ENCODE measurements at regions not wholly inside any gene's neighbourhood (a gene's known extent, or its start where the extent isn't known, plus 50 kb on each side); places are given as distances from the start of the nearest gene placed in this dataset.

GRCh38 chr4:34010751-34011519 is 2233.4 kb downstream of the ARAP2 start:
- intact Hi-C loops (cut with DNase I): no loop called here
- no peak for ATAC-seq

GRCh38 chr4:34035225-34035624 is 2209.1 kb downstream of the ARAP2 start:
- no peak for DNase-seq (ENCODE audit: low spot score)
- intact Hi-C loops (cut with DNase I): no loop called here
- ATAC-seq: no peak

More at GRCh38 chr4:34010751-34011519, 2233.4 kb downstream of the ARAP2 start:
- DNase-seq (ENCODE audit: low spot score): no peak

- no peak for DNase-seq (ENCODE audit: low spot score)
- intact Hi-C loops (cut with DNase I): no loop called here
- no peak for ATAC-seq
These were observed 2207.0 kb downstream of the ARAP2 start for GRCh38 chr4:34037280-34037679.

GRCh38 chr4:34039766-34040165 is 2204.5 kb downstream of the ARAP2 start:
- no peak for DNase-seq (ENCODE audit: low spot score)
- ATAC-seq: no peak

GRCh38 chr4:34043131-34043530 is 2201.2 kb downstream of the ARAP2 start:
- intact Hi-C loops (cut with DNase I): no loop called here
- ATAC-seq (no peak), DNase-seq (ENCODE audit: low spot score) (no peak)

More at GRCh38 chr4:34039766-34040165, 2204.5 kb downstream of the ARAP2 start:
- intact Hi-C loops (cut with DNase I): no loop called here

GRCh38 chr4:34046580-34046979 is 2197.7 kb downstream of the ARAP2 start:
- no peak for ATAC-seq

GRCh38 chr4:34047363-34047762 is 2197.0 kb downstream of the ARAP2 start:
- intact Hi-C loops (cut with DNase I): no loop called here
- ATAC-seq (no peak), DNase-seq (ENCODE audit: low spot score) (no peak)

More at GRCh38 chr4:34046580-34046979, 2197.7 kb downstream of the ARAP2 start:
- intact Hi-C loops (cut with DNase I): no loop called here
- DNase-seq (ENCODE audit: low spot score): no peak

GRCh38 chr4:34066126-34066525 is 2178.2 kb downstream of the ARAP2 start:
- ATAC-seq (no peak), DNase-seq (ENCODE audit: low spot score) (no peak)
- intact Hi-C loops (cut with DNase I): no loop called here

- intact Hi-C loops (cut with DNase I): no loop called here
- ATAC-seq: no peak
- DNase-seq (ENCODE audit: low spot score): no peak
These were observed 2152.9 kb downstream of the ARAP2 start for GRCh38 chr4:34091451-34091850.

- intact Hi-C loops (cut with DNase I): no loop called here
- no peak for DNase-seq (ENCODE audit: low spot score)
- ATAC-seq: no peak
These were observed 2150.2 kb downstream of the ARAP2 start for GRCh38 chr4:34094114-34094513.

- intact Hi-C loops (cut with DNase I): no loop called here
- ATAC-seq: no peak
- DNase-seq (ENCODE audit: low spot score): no peak
These were observed 2139.0 kb downstream of the ARAP2 start for GRCh38 chr4:34105311-34105710.

GRCh38 chr4:34108391-34108790 is 2135.9 kb downstream of the ARAP2 start:
- intact Hi-C loops (cut with DNase I): no loop called here
- DNase-seq (ENCODE audit: low spot score) (no peak), ATAC-seq (no peak)

- intact Hi-C loops (cut with DNase I): no loop called here
- ATAC-seq (no peak), DNase-seq (ENCODE audit: low spot score) (no peak)
These were observed 2131.7 kb downstream of the ARAP2 start for GRCh38 chr4:34112573-34112972.

- intact Hi-C loops (cut with DNase I): no loop called here
- no peak for ATAC-seq
- DNase-seq (ENCODE audit: low spot score): no peak
These were observed 2105.9 kb downstream of the ARAP2 start for GRCh38 chr4:34138385-34138784.

- DNase-seq (ENCODE audit: low spot score) (no peak), ATAC-seq (no peak)
- intact Hi-C loops (cut with DNase I): no loop called here
These were observed 2105.0 kb downstream of the ARAP2 start for GRCh38 chr4:34139346-34139745.

GRCh38 chr4:34148322-34148908 is 2095.9 kb downstream of the ARAP2 start:
- ATAC-seq: no peak
- DNase-seq (ENCODE audit: low spot score): no peak
- intact Hi-C loops (cut with DNase I): no loop called here

- no peak for DNase-seq (ENCODE audit: low spot score)
- ATAC-seq: no peak
- intact Hi-C loops (cut with DNase I): no loop called here
These were observed 2086.8 kb downstream of the ARAP2 start for GRCh38 chr4:34157547-34157946.

- intact Hi-C loops (cut with DNase I): no loop called here
These were observed 2085.4 kb downstream of the ARAP2 start for GRCh38 chr4:34158878-34159277.

GRCh38 chr4:34170946-34171345 is 2073.4 kb downstream of the ARAP2 start:
- no peak for DNase-seq (ENCODE audit: low spot score)
- intact Hi-C loops (cut with DNase I): no loop called here
- no peak for ATAC-seq

More at GRCh38 chr4:34158878-34159277, 2085.4 kb downstream of the ARAP2 start:
- no peak for ATAC-seq
- no peak for DNase-seq (ENCODE audit: low spot score)

GRCh38 chr4:34176609-34177008 is 2067.7 kb downstream of the ARAP2 start:
- ATAC-seq (no peak), DNase-seq (ENCODE audit: low spot score) (no peak)
- intact Hi-C loops (cut with DNase I): no loop called here

GRCh38 chr4:34178476-34178875 is 2065.8 kb downstream of the ARAP2 start:
- no peak for ATAC-seq
- no peak for DNase-seq (ENCODE audit: low spot score)
- intact Hi-C loops (cut with DNase I): no loop called here

Measured in sciatic nerve (tissue), 2 donors.